Keratinocyte (primary cell): ENCODE measurements at regions not wholly inside any gene's neighbourhood (a gene's known extent, or its start where the extent isn't known, plus 50 kb on each side); places are given as distances from the start of the nearest gene placed in this dataset.

Experiments
- DNase-seq: peaks from one replicate; pipeline ENCODE4 v3.0.0-alpha.2; 2011; ENCODE audit warnings: low read depth, missing footprints, low spot score
- FAIRE-seq: peaks from 2 replicates; lab custom pipeline; 2011; peaks lifted over from hg19 to GRCh38; lab: Jason Lieb, UNC
- H2AFZ ChIP-seq: 2 replicates; pipeline ENCODE4 v1.6.0; 2012; ENCODE audit warnings: low read length, control low read depth, inconsistent platforms; ENCODE audit not compliant: control insufficient read depth
- H3K27ac ChIP-seq: 2 replicates; pipeline ENCODE4 v1.5.1; 2011; ENCODE audit warnings: low read length; ENCODE audit not compliant: control insufficient read depth, insufficient read depth
- H3K27me3 ChIP-seq: 3 replicates; pipeline ENCODE4 v1.6.0; 2011; ENCODE audit warnings: low read length; ENCODE audit not compliant: control insufficient read depth, insufficient read depth; ENCODE audit errors: extremely low read depth
- H3K36me3 ChIP-seq, 2 experiments: 2 replicates in 1 of 2; 3 replicates in 1 of 2; pipeline ENCODE4 v1.5.1; 2011; ENCODE audit warnings: low read length in 2 of 2, mild to moderate bottlenecking in 1 of 2; ENCODE audit not compliant: control insufficient read depth in 2 of 2, insufficient read depth in 2 of 2; ENCODE audit errors: extremely low read depth in 1 of 2
- H3K4me1 ChIP-seq: 3 replicates; pipeline ENCODE4 v1.5.1; 2011; ENCODE audit warnings: low read length; ENCODE audit not compliant: control insufficient read depth, insufficient read depth; ENCODE audit errors: extremely low read depth
- H3K4me2 ChIP-seq: 3 replicates; pipeline ENCODE4 v1.6.0; 2011; ENCODE audit warnings: low read depth, low read length; ENCODE audit not compliant: control insufficient read depth, insufficient read depth; ENCODE audit errors: extremely low read depth
- H3K4me3 ChIP-seq, 3 experiments: fragments of 200-600 bp in 1 of 3; sonication (generic) in 1 of 3; 2 replicates in 2 of 3; 3 replicates in 1 of 3; pipeline ENCODE4 v1.5.1; 2011 to 2016; ENCODE audit warnings: low read length in 3 of 3, mild to moderate bottlenecking in 3 of 3, control low read depth in 2 of 3, inconsistent platforms in 1 of 3, low read depth in 1 of 3, mixed read lengths in 1 of 3, mixed run types in 1 of 3, moderate library complexity in 1 of 3; ENCODE audit not compliant: control insufficient read depth in 2 of 3, insufficient read depth in 2 of 3; ENCODE audit errors: extremely low read depth in 1 of 3
- H3K79me2 ChIP-seq: 2 replicates; pipeline ENCODE4 v1.6.0; 2012; ENCODE audit warnings: low read length; ENCODE audit not compliant: control insufficient read depth, insufficient read depth
- H3K9ac ChIP-seq: 3 replicates; pipeline ENCODE4 v1.6.0; 2011; ENCODE audit warnings: low read length; ENCODE audit not compliant: control insufficient read depth, insufficient read depth; ENCODE audit errors: extremely low read depth
- H3K9me1 ChIP-seq: 3 replicates; pipeline ENCODE4 v1.6.0; 2011; ENCODE audit warnings: low read length; ENCODE audit not compliant: control insufficient read depth, insufficient read depth; ENCODE audit errors: extremely low read depth
- H3K9me3 ChIP-seq: 2 replicates; pipeline ENCODE4 v1.5.1; 2012; ENCODE audit warnings: low read depth, low read length; ENCODE audit not compliant: control insufficient read depth
- H4K20me1 ChIP-seq: 3 replicates; pipeline ENCODE4 v1.6.0; 2011; ENCODE audit warnings: low read length; ENCODE audit not compliant: control insufficient read depth, insufficient read depth; ENCODE audit errors: extremely low read depth
- CTCF ChIP-seq, 3 experiments: IDR thresholded peaks in 1 of 3; conservative IDR thresholded peaks in 1 of 3; optimal IDR thresholded peaks in 1 of 3; 2 replicates in 2 of 3; 3 replicates in 1 of 3; pipeline versions ENCODE3 to v1.5.1; 2011; ENCODE audit warnings: low read length in 3 of 3, mild to moderate bottlenecking in 3 of 3, moderate library complexity in 2 of 3, control low read depth in 1 of 3, inconsistent platforms in 1 of 3; ENCODE audit not compliant: insufficient read depth in 2 of 3; ENCODE audit errors: extremely low read depth in 1 of 3
- EZH2 ChIP-seq: IDR thresholded peaks from one replicate; pipeline ENCODE4 v1.6.1; 2012; ENCODE audit warnings: inconsistent platforms, mild to moderate bottlenecking, low read length, moderate library complexity
- dilution Hi-C: fragments of 300-500 bp; cut with MboI; formaldehyde crosslinking; loops from one replicate; pipeline ENCODE4 v1.7.0; 2020; ENCODE audit warnings: low sequenced_read_pairs; ENCODE audit not compliant: extremely low pct_ligation_motif_present

DNA sequence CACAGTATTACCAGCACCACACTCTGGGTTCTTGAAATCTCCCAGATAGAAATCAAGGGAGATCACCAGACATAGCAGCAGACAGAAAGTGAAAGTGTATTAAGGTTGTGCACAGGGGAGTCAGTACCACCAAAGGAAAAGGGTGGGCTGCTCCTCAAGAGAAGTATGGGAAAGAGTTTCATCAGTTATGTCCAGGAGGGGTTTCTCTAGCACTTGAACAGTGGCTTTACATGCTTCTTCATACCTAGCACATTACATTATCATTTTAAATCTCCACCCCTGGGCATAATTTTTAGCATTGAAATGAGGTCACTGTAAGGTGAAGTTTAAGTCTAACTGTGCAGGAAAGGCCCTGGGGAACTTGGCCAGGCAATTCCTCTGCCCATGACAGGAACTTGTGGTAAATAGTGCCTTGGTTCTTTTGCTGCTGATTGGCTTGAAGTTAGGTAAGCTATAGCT lies 601.0 kb downstream of the NUF2 start:
- DNase-seq (no peak), FAIRE-seq (no peak)
- Histone ChIP-seq H3K27ac (no peak overlapping the region), H3K4me2 (no peak overlapping the region), H3K4me1 (no peaks in the 10 kb centered on the region), H2AFZ (no peak overlapping the region), H3K9me1 (no peaks in the 10 kb centered on the region), H3K27me3 (no peaks in the 10 kb centered on the region), H4K20me1 (no peaks in the 10 kb centered on the region), H3K4me3 (no peak overlapping the region), H3K9ac (no peak overlapping the region), H3K79me2 (no peaks in the 10 kb centered on the region), H3K36me3 (no peaks in the 10 kb centered on the region), H3K9me3 (no peaks in the 10 kb centered on the region)
- dilution Hi-C loops, result no loop called here
- TF ChIP-seq CTCF (optimal IDR thresholded peaks at IDR 0.05 in 1 of 3, IDR thresholded peaks at IDR 0.05 in 1 of 3, conservative IDR thresholded peaks at IDR 0.05 in 1 of 3; ENCODE audit: extremely low read depth in 1 of 3, insufficient read depth in 2 of 3, low read length in 3 of 3) (no peak), EZH2 (no peak)

- H3K9ac ChIP-seq, result no peak overlapping the region
- no peak for DNase-seq
- H3K9me1 ChIP-seq, result no peaks in the 10 kb centered on the region
- no peaks in the 10 kb centered on the region for H3K79me2 ChIP-seq
- no peaks in the 10 kb centered on the region for H4K20me1 ChIP-seq
- H3K27ac ChIP-seq, result no peak overlapping the region
- no peak overlapping the region for H3K4me2 ChIP-seq
- TF ChIP-seq EZH2 (no peak), CTCF (optimal IDR thresholded peaks at IDR 0.05 in 1 of 3, IDR thresholded peaks at IDR 0.05 in 1 of 3, conservative IDR thresholded peaks at IDR 0.05 in 1 of 3; ENCODE audit: extremely low read depth in 1 of 3, insufficient read depth in 2 of 3, low read length in 3 of 3) (no peak)
- H2AFZ ChIP-seq, result no peak overlapping the region
- dilution Hi-C loops, result no loop called here
- H3K9me3 ChIP-seq, result no peaks in the 10 kb centered on the region
- H3K4me1 ChIP-seq, result no peaks in the 10 kb centered on the region
- no peak for FAIRE-seq
- H3K36me3 ChIP-seq, result no peaks in the 10 kb centered on the region
- no peaks in the 10 kb centered on the region for H3K27me3 ChIP-seq
- H3K4me3 ChIP-seq, result no peak overlapping the region
Observed at GRCh38 chr1:163924041-163924440, 602.3 kb downstream of the NUF2 start.
